ENCODE measurements at regions not wholly inside any gene's neighbourhood (a gene's known extent, or its start where the extent isn't known, plus 50 kb on each side); places are given as distances from the start of the nearest gene placed in this dataset.

DNA sequence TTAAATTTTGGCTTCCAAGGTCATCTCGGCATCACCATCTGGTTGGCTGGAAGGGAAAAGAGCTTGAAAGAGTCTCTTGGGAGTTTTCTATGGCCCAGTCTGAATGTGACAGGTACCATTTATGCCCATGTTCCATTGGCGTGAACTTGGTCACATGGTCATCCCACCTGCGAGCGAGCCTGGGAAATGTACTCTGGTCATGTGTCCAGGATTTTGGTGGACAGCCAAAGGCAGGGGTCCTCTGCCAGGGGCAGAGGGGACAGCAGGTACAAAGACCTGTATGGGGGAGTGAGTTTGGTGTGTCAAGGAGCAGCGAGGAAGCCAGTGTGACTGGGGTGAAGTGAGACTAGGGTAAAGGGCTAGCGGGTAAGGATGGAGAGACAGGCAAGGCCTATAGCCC, 112.6 kb downstream of the CDC5L start:
- no peak for DNase-seq (ENCODE audit: low read depth, low spot score)

DNA sequence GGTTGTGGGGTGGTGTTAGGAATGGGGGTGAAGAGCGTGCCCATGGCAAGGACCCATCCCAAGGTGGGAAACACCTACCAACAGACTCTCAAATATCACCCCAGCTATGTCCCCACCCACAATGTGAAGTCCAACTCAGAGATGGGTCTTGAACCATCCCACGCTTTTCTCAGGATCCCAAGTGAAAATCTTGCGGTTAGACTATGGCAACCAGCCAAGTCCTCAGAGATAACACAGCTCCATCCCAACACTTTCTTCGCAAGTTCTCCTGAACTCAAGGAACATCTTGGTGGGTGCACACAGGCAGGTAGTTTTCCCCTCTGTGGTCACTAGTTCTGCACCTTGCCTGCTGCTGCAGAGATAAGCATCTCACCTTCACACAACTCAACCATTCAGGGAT, 116.0 kb downstream of the CDC5L start:
- DNase-seq (ENCODE audit: low read depth, low spot score) = no peak

DNA sequence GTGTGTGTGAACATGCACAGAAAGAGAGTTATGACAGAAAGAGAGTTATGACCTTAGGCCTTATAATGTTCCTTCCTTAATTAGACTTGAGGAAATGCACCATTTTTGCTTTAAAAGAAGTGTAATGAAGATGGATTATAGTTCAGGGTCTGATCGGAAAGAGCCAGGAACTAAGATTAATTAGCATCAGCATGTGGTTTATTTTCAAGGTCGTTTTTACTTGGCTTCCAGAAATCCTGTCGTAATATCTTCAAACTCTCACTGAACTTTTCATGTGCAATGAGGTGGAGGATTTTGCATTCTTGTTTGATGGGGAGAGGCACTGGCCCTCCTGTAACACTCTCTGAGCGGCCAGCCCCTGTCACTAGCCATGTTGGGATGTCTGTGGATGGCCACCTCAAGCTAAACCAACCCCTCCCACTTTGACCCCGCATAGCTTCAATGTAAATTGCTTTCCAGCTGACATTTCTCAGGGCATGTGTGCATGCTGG, 116.8 kb downstream of the CDC5L start:
- DNase-seq (ENCODE audit: low read depth, low spot score) = no peak

DNA sequence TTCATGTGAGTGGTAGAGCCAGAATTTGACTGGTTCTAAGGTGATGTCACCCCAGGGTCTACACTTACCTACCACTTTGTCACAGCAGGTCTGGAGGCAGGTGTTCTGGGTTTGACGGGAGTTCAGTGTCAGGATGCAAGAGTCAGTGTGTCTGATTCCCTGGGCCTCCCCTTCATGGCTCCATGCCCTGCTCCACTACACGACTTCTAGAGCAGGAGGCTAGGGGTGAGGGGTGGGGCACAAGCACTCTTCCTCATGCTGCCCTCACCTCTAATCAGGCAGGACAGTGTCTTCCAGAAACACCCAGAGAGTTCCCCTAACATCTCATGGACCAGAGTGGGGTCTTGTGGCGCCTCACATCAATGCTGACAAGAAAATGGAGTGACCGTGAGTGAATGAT, 118.2 kb downstream of the CDC5L start:
- DNase-seq (ENCODE audit: low read depth, low spot score) = no peak

DNA sequence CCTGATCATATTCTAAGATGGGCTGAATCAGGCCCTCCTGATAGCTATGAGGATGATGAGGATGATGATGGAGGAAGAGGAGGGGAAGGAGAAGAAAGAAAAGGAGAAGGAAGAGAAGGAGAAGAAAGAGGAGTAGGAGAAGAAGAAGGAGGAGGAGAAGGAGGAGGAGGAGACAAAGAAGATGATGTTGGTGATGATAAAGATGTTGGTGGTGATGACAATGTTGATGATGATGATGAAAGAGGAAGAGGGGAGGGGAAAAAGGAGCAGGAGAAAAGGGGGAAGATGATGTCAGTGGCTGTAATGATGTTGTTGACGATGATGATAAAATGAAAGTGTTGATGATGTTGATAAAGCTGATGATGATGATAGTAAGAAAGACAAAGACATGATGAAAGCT, 119.5 kb downstream of the CDC5L start:
- no peak for DNase-seq (ENCODE audit: low read depth, low spot score)

DNA sequence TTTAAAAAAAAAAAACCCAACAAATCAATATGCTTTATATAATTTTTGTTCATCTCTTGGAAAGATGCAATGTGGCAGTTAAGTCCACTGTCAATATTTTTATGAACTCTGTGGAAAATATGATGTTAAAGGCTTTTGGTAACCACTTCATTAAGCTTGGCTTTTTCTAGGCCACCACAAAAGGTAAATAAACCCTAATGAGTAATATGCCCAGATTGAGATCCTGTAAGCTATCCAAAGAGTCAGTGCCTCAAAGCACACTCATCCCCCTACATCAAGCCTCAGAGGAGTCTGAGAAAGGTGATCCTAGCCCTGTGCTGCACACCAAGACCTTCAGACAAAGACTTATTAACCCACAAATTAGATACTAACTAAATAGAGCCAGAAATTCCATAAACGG, 121.1 kb downstream of the CDC5L start:
- no peak for DNase-seq (ENCODE audit: low read depth, low spot score)

DNA sequence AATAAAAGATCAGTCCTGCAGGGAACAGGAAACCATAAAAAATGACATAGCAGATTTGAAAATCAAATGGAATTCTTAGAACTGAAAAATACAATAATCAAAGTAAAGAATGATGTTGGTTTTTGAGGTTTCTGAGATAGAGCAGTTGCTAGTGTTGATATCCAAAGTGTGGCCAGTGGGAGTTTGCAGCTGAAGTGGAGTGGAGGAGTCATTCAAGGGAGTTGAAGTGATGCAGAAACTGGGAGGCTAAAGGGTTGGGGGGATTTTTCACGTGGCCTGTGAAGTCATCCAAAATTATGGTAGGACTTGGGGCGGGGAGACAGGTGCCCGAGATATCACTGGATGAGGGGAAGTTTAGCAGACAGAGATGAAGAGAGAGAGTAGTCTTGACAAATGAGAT, 123.6 kb downstream of the CDC5L start:
- no peak for DNase-seq (ENCODE audit: low read depth, low spot score)

DNA sequence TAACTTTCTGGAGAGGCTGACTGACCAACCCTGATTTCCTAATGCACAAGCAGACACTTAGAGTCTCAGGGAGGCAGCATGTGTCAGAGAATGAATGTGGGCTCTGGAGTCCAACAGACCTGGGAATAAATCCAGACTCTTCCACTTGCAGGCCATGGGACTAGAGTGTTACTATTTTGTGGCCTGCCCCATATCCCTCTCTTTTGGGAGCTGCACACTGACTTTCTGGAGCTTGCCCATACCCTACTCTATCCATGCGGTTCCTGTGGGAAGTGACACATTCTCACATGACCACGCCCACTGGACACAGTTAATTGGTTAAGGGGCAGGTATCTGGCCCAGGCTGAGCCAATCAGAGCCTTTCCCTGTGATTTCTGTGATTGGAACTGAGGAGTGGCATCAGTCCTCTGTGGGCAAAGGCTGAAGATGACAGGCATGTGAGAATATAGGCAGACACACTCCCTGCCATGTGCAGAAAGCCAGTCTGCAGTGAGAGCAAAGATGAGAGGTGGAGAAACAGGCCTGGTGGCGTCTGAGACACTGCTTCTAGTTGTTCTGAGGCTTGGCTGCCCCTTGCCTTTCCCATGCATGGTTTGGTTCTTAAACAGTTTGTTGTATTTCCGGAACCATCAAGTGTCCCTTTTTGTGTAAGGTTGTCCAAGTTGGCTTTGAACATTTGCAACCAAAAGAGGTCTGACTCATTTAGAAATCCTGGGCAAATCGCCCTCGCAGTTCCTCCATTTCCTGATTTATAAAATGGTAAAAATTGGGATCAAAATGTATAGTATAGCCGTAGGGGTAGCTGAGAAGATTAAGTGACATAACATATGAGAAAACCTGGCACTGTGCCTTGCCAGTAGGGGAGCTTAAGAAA, 125.6 kb downstream of the CDC5L start:
- DNase-seq (ENCODE audit: low read depth, low spot score) = no peak

DNA sequence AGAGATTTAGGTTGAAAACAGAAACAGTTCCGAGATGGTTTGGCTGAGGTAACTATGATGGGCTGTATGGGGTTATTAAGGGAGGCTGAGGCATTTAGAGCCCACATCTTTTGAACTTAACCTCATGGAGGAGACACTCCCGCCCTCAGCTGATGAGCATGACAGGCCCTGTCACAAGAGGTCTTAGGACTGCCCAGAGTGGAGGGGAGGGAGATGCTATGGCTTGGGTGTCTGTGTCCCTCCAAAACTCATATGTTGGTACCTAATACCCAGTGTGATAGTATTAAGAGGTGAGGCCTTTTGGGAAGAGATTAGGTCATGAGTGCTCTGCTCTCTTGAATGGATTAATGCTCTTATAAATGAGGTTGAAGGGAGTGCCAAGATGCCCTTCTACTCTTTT, 126.6 kb downstream of the CDC5L start:
- no peak for DNase-seq (ENCODE audit: low read depth, low spot score)

DNA sequence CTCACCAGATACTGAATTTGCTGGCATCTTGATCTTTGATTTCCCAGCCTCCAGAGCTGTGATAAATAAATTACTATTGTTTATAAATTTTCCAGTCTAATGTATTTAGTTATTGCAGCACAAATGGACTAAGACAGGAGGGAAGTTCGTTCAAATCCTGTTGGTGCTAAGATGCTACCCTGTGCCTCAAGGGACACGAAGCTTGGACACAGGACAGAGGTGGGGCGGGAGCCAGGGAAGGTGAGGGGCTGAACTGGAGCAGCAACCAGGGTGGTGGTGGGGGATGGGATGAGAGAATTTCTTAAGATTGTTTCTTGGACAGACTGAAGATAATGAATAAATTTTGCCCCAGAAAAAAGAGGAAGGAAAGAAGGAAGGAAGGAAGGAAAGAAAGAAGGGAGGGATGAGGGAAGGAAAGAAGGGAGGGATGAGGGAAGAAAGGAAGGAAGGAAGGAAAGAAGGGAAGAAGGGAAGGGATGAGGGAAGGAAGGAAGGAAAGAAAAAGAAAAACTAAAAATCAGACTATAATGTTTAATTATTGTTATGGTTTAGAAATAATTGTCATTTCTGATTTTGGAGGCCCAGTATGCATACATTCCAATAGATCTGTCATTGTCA, 127.2 kb downstream of the CDC5L start:
- no peak for DNase-seq (ENCODE audit: low read depth, low spot score)

DNA sequence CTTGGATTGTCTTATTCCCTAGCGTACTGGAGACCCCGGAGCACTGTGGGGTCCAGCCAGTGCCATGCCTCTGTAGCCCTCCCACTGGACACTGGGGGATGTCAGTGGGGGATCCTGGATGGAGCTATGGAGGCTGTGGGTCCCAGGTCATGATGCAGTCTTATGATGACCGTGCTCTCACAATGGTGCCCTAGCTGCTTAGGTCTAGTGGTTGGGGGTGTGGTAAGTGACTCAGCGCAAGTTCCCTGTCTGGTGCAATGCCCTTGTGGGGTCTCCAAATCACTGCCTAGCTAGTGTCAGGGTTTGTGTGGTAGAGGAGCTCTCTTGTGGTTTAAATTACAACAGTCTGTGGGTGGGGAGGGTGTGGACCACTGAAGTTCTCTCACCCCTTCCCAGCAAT, 135.4 kb downstream of the CDC5L start:
- no peak for DNase-seq (ENCODE audit: low read depth, low spot score)

DNA sequence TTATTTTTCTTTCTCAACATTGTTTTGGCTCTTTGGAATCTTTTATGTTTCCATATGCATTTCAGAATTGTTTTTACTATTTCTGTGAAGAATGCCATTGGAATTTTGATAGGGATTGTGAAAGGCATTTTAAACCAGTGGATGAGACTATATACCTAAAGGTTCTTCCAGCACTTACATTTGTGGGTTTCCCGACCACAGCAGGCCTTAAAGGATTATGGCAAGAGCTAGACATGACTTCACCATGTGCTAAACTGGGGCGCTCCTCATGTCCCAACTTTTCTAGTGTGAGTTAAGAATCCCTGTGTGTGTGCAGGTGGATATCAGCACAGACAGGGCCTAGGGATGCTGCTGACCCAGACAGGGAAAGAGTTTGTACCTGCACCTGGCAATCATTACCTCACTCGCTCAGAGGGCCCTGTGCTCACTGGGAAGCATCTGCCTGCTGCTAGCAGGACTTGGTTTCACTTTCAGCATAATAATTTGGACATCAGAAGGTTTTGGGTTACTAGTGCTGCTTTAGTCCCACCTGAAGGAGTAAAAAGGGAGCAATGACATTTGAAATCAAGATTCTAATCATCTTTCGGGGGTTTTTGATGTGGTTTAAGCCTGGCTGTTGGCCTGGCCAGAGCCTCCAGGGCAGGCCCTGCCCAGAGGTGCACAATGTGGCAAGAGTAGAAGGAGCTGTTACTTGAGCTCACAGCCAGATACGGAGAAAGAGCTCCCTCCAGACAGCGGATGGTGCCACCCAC, 137.1 kb downstream of the CDC5L start:
- no peak for DNase-seq (ENCODE audit: low read depth, low spot score)

DNA sequence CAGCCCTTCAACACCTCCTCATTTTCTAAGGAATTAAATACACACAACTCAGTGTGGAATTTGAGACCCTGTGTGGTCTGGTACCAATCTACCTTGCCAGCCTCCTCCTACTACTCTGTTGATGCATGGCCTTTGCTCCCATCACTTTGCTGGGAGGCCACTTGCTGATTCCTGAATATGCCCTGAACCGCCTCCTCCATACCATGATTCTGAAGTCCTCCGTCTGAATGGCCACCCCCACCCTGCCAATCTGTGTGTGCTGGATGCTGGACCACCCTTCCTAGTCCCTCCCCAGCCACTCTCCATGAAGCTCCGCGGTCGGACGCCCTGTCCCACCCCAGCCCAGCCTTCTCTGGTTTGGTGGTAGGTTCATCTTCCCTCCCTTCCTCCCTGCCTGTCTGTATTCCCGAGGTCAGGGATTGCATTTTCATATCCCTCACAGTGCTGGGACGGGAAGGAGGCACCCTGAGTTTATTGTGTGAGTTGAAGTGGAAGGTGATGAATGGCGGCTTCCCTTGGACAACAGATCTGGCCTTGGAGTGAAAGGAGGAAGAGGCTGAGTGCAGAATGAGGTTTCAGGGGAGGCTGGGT, 138.3 kb downstream of the CDC5L start:
- no peak for DNase-seq (ENCODE audit: low read depth, low spot score)

DNA sequence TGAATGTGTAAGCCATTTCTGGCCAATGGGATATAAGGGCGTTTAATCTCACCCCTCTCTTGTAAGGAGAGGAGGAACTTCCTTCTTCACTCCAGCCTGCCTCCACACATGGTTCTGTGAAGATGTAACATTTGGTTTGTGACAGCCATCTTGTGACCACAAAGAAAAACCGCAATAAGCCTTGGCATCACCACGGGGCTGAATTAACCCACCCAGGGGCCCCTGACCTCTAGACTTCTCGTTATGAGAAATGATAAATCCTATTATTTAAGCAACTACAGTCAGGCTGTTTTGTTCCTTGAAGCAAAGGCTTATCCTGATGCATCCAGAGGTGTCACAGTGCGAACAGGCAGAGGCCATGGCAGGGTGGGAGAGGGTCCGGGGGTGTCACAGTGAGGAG, 139.7 kb downstream of the CDC5L start:
- no peak for DNase-seq (ENCODE audit: low read depth, low spot score)

DNA sequence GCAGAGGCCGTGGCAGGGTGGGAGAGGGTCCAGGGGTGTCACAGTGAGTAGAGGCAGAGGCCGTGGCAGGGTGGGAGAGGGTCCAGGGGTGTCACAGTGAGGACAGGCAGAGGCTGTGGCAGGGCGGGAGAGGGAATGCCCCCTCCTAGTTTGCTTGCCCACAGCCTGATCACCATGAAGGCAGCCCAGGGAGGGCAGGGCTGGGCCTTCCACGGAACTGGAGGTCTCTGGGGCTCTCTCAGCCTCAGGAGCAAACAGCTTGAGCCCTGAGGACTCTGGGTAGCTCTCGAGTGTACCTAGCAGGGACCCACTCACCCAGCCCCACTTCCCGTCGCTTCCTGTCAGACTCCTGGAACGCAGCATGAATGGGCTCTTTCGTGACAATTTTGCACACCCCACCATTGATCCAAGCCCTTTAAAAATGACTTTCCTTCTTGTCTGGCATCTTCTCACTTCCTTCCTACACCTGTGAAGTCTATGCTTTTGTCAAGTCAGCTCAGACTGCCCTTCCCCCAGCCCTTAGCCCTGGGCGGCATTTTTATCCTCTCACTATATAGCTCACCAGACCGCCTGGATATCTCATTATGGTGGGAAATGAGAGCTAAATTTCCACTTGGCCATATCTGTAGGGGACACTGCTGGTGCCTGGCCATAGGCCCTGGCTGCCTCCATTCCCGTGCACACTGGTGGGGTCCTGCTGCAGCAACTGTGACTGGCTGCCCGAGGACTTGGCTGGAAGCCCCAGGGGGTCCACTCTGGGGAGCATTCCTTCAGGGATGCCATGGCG, 140.3 kb downstream of the CDC5L start:
- DNase-seq (ENCODE audit: low read depth, low spot score) = no peak

DNA sequence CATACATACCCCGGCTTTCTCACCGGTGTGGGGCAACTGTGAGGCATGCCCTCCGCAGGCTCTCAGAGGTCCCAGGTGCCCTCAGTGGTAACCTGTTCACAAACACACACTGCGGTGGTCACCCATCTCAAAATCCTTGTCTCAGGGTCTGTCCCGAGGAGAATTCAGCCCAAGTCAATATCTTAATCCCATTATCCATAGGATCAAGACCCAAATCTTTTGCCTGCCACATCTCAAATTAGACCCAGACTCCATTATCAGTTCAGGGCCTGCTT, 140.8 kb downstream of the CDC5L start:
- no peak for DNase-seq (ENCODE audit: low read depth, low spot score)

DNA sequence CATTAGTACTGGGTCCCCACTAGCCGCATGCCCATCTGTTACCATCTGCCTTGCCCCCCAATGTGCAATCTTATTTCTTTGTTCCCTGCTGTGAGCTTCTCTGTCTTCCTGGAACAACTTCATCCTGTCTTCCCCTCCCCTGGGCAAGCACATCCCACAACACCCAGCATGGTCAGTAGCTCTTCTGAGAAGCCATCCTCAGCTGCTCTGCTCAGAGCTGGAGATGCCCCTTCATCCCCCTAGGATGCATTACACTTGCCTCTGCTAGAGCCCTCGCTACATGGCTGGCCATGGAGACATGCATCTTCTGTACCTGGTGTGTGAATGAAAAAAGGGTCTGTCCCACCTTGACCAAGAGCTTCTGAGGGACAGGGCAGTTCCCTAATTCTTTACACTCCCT, 141.2 kb downstream of the CDC5L start:
- no peak for DNase-seq (ENCODE audit: low read depth, low spot score)

DNA sequence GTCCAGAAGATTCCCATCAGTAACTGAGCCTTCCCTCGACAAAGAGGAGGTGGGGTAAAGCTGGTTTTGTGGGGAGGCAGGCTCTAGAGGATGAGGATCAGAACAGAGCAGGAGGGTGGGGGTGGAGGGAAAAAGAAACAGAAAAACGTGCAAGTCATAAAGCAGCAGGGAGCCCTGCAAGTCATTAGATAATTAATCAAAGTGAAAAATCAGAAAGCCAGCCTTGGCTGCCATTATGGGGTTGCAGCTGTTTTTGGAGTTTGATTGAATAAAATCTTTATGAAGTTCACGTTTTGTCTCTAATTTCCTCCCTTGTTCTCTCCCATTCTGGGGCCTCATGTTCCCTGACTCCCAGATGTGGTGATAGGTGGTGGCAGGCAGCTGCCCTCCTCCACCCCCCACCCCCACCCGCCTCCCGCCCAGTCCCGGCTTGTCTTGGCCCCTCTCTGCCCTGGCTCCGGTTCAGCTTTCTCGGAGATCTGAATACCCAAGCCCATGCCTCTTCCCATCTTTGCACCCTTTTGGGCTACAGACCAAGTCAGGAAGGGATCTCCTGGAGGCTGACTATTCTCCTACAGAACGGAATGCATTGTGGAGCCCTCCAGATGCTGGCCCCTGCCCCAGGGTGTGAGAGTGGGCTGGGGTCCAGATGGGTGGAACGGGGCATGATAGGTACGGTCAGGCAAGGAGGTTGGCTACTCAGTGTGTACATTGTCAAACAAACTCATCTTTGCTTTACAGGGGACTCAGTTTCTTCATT, 141.8 kb downstream of the CDC5L start:
- no peak for DNase-seq (ENCODE audit: low read depth, low spot score)

DNA sequence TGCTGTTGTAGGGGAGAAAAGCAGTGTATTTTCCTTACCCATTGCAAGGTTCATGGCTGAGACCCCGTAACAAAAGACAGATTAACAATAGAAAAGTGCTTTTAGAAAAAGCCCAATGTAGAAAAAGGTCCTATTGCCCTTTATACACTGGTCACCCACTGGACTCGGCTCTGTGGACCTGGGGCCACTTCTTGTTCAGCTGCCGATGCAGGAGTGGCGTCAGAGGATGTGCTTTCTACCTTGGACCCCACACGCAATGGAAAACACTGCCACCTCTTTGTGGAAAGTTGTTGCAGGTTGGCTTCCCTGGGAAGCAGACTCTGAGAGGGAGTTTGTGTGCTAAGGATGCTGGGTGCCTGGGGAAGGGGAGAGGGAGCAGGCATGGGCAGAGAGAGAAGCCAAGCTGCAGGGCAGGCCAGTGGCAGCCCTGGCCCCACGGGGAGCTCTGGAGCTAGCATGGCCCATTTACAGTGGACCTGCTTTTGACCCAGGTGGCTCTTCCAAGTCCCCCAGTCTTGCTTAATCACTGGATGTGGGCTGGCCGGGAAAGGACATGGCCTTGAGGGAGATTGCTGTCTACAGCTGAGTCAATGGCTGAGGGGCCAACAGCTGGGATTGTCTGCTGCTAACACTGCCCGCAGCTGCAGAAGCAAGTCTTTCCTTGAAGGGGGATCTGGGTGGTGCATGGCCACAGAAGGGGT, 142.9 kb downstream of the CDC5L start:
- no peak for DNase-seq (ENCODE audit: low read depth, low spot score)

DNA sequence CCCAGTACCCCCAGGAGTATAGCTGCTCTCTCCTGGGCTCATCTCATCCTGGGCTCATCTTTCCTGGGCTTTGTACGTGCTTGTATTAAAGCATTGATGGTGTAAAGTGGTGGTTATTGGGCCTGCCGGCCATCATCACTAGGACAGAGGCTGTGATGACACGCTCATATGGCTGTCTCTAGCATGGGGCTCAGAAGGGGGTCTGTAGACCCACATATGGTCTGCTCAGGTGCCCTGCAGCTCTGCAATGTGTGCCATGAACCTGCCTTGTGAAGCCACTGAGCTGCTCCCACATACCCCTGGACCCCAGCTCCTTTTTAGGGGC, 143.4 kb downstream of the CDC5L start:
- no peak for DNase-seq (ENCODE audit: low read depth, low spot score)

All from ELF-1 (cell line).